Parathyroid adenoma (tissue), 2 donors: ENCODE measurements at regions not wholly inside any gene's neighbourhood (a gene's known extent, or its start where the extent isn't known, plus 50 kb on each side); places are given as distances from the start of the nearest gene placed in this dataset.

Experiments used
- H2AFZ ChIP-seq: fragments of 300-600 bp; sonication (generic); one replicate; pipeline ENCODE4 v1.7.0; 2017; ENCODE audit warnings: antibody characterized with exemption, mild to moderate bottlenecking
- H3K27ac ChIP-seq: fragments of 300-600 bp; sonication (generic); one replicate; pipeline ENCODE4 v1.7.0; 2017
- H3K27me3 ChIP-seq: fragments of 300-600 bp; sonication (generic); one replicate; pipeline ENCODE4 v1.7.0; 2017; ENCODE audit warnings: low read length; ENCODE audit not compliant: control insufficient read depth, insufficient read depth
- H3K36me3 ChIP-seq: fragments of 300-600 bp; sonication (generic); one replicate; pipeline ENCODE4 v1.7.0; 2017; ENCODE audit warnings: low read length; ENCODE audit not compliant: control insufficient read depth, insufficient read depth
- H3K4me1 ChIP-seq: fragments of 300-600 bp; sonication (generic); one replicate; pipeline ENCODE4 v1.7.0; 2017; ENCODE audit warnings: control low read depth
- H3K4me2 ChIP-seq: fragments of 300-600 bp; sonication (generic); one replicate; pipeline ENCODE4 v1.7.0; 2017; ENCODE audit warnings: low read length
- H3K4me3 ChIP-seq: fragments of 300-600 bp; sonication (generic); one replicate; pipeline ENCODE4 v1.7.0; 2017; ENCODE audit warnings: low read depth, low read length
- H3K79me2 ChIP-seq: fragments of 300-600 bp; sonication (generic); one replicate; pipeline ENCODE4 v1.7.0; 2017; ENCODE audit warnings: control low read depth
- H3K9ac ChIP-seq: fragments of 300-600 bp; sonication (generic); one replicate; pipeline ENCODE4 v1.7.0; 2017; ENCODE audit warnings: mild to moderate bottlenecking
- H3K9me3 ChIP-seq: fragments of 300-600 bp; sonication (generic); one replicate; pipeline ENCODE4 v1.7.0; 2017; ENCODE audit warnings: low read length; ENCODE audit not compliant: control insufficient read depth
- CTCF ChIP-seq: fragments of 300-600 bp; sonication (generic); IDR thresholded peaks from one replicate; pipeline ENCODE4 v1.7.0; 2017; ENCODE audit warnings: antibody characterized with exemption, mild to moderate bottlenecking
- donor health status: primary hyperparathyroidism.

DNA sequence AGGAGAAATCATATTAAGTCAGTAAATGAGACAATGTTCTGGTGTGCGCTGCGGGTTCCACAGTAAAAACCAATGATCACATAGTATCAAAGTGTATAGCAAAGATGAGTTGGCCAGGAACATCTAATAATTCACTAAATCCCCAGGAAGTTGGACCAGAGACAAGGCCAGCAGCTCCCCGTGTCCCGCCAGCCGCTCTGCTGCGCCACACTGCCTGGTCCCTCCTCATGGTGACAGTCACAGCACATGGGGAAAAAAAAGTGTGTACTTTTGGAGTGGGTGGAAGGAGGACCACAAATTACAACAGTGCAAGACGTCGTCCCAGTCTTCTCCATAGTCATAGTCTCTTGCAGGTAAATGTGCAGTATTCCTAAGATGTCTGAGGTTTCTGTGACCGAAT lies 239.0 kb upstream of the RNF32 start:
- Histone ChIP-seq H3K27me3 (no peaks in the 10 kb centered on the region), H3K4me2 (no peak overlapping the region), H3K4me1 (no peaks in the 10 kb centered on the region), H3K27ac (no peak overlapping the region), H3K79me2 (no peaks in the 10 kb centered on the region), H2AFZ (no peak overlapping the region), H3K4me3 (no peak overlapping the region), H3K9me3 (no peaks in the 10 kb centered on the region), H3K9ac (no peak overlapping the region), H3K36me3 (no peaks in the 10 kb centered on the region)
- no peak for TF ChIP-seq CTCF

- TF ChIP-seq CTCF, result no peak
- no peak overlapping the region for H3K4me3 ChIP-seq
- no peaks in the 10 kb centered on the region for H3K79me2 ChIP-seq
- H2AFZ ChIP-seq, result no peak overlapping the region
- no peak overlapping the region for H3K9ac ChIP-seq
- H3K27ac ChIP-seq, result no peak overlapping the region
- H3K9me3 ChIP-seq, result no peaks in the 10 kb centered on the region
- no peaks in the 10 kb centered on the region for H3K4me1 ChIP-seq
- H3K4me2 ChIP-seq, result no peak overlapping the region
- no peaks in the 10 kb centered on the region for H3K27me3 ChIP-seq
- no peaks in the 10 kb centered on the region for H3K36me3 ChIP-seq
These were observed 240.5 kb upstream of the RNF32 start for GRCh38 chr7:156400046-156400445.

DNA sequence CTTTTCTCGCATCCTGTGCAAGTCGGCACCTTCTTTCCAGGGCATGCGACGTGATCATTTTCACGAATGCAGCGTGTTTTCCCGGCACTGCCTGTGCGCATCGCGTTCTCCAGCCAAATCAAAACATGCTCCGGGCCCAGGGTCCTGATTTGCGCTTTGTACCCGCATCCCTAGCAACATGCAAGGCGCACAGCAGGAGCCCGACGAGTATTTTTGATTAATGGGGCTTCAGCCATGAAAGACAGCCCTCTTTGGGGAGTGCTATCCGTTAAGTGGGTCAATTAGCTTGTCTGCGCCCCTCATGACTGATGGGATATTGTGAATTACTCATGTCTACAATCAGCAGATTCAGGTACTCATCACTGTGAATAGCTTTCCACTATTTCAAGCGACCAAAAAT lies 243.3 kb upstream of the RNF32 start:
- H3K4me3 ChIP-seq, result no peak overlapping the region
- no peak overlapping the region for H2AFZ ChIP-seq
- H3K27me3 ChIP-seq, result no peaks in the 10 kb centered on the region
- H3K27ac ChIP-seq, result no peak overlapping the region
- TF ChIP-seq CTCF, result no peak
- no peak overlapping the region for H3K9ac ChIP-seq
- H3K79me2 ChIP-seq, result no peaks in the 10 kb centered on the region
- H3K4me2 ChIP-seq, result no peak overlapping the region
- H3K9me3 ChIP-seq, result no peaks in the 10 kb centered on the region
- H3K4me1 ChIP-seq, result no peaks in the 10 kb centered on the region
- H3K36me3 ChIP-seq, result no peaks in the 10 kb centered on the region

GRCh38 chr7:156389116-156389692 lies 251.4 kb upstream of the RNF32 start:
- Histone ChIP-seq H3K27me3 (no peaks in the 10 kb centered on the region), H3K9me3 (no peaks in the 10 kb centered on the region), H3K4me2 (no peak overlapping the region), H3K36me3 (no peaks in the 10 kb centered on the region), H3K4me3 (no peak overlapping the region), H3K4me1 (no peaks in the 10 kb centered on the region), H3K9ac (no peak overlapping the region), H3K27ac (no peak overlapping the region), H3K79me2 (no peaks in the 10 kb centered on the region), H2AFZ (no peak overlapping the region)
- TF ChIP-seq CTCF, result no peak

DNA sequence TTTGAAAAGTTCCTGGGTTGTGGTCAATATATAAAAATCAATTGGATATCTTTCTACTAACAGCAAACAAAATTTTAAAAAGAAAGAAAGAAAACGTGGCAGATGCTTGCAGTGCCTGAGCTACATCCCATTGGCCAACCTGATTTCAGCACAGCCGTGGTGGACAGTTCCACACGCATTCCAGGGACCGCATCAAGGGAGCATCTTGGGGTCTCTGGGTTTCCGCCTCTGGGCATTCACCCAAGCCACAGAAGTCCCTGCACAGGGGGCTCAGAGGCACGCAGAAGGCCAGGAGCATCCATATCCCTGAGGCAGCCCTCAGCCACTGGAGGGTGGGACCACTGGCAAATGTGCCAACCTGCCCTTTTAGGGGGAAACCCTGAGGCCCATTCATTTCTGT lies 254.5 kb upstream of the RNF32 start:
- H3K27ac ChIP-seq, result no peak overlapping the region

More for the DNA sequence above, 254.5 kb upstream of the RNF32 start:
- H3K4me2 ChIP-seq, result no peak overlapping the region
- no peak overlapping the region for H3K9ac ChIP-seq
- H3K4me1 ChIP-seq, result no peaks in the 10 kb centered on the region
- no peak overlapping the region for H2AFZ ChIP-seq
- no peaks in the 10 kb centered on the region for H3K27me3 ChIP-seq
- H3K79me2 ChIP-seq, result no peaks in the 10 kb centered on the region
- H3K9me3 ChIP-seq, result no peaks in the 10 kb centered on the region
- TF ChIP-seq CTCF, result no peak
- H3K4me3 ChIP-seq, result no peak overlapping the region
- no peaks in the 10 kb centered on the region for H3K36me3 ChIP-seq
